GM23338 (cell line): ENCODE measurements at regions not wholly inside any gene's neighbourhood (a gene's known extent, or its start where the extent isn't known, plus 50 kb on each side); places are given as distances from the start of the nearest gene placed in this dataset.

ENCODE experiments used
- ATAC-seq: fragments of 200-7000 bp; cut with Tn5 transposase; 3 replicates; pipeline ENCODE4 v1.9.1; 2020
- DNase-seq: peaks from one replicate; pipeline ENCODE4 v3.0.0-alpha.2; 2015; ENCODE audit warnings: low spot score
- H2AFZ ChIP-seq: fragments of 200-600 bp; sonication (generic); 2 replicates; pipeline ENCODE4 v1.8.0; 2016; ENCODE audit warnings: antibody characterized with exemption, mild to moderate bottlenecking, moderate library complexity
- H3F3A ChIP-seq: fragments of 200-600 bp; sonication (generic); replicated peaks from 2 replicates; pipeline ENCODE4 v1.8.0; 2017; ENCODE audit warnings: antibody characterized with exemption, mixed run types, low read depth
- H3K27ac ChIP-seq: fragments of 200-600 bp; sonication (generic); 2 replicates; pipeline ENCODE4 v1.6.1; 2016; ENCODE audit warnings: low read depth
- H3K27me3 ChIP-seq: fragments of 200-600 bp; sonication (generic); 2 replicates; pipeline ENCODE4 v1.8.0; 2016; ENCODE audit warnings: mild to moderate bottlenecking, mixed run types, moderate library complexity; ENCODE audit not compliant: insufficient read depth
- H3K36me3 ChIP-seq: fragments of 200-600 bp; sonication (generic); 2 replicates; pipeline ENCODE4 v1.8.0; 2016; ENCODE audit warnings: mild to moderate bottlenecking; ENCODE audit not compliant: insufficient read depth
- H3K4me1 ChIP-seq: fragments of 200-600 bp; sonication (generic); 2 replicates; pipeline ENCODE4 v1.8.0; 2016; ENCODE audit warnings: mild to moderate bottlenecking, moderate library complexity; ENCODE audit not compliant: insufficient read depth
- H3K4me2 ChIP-seq: fragments of 200-600 bp; sonication (generic); 2 replicates; pipeline ENCODE4 v1.7.1; 2017; ENCODE audit warnings: mixed run types
- H3K4me3 ChIP-seq: fragments of 200-600 bp; sonication (generic); 2 replicates; pipeline ENCODE4 v1.6.1; 2016; ENCODE audit warnings: mixed run types
- H3K79me2 ChIP-seq: fragments of 200-600 bp; sonication (generic); replicated peaks from 2 replicates; pipeline ENCODE4 v1.8.0; 2017; ENCODE audit warnings: mild to moderate bottlenecking; ENCODE audit not compliant: insufficient read depth
- H3K9me2 ChIP-seq: fragments of 200-600 bp; sonication (generic); 2 replicates; pipeline ENCODE4 v1.8.0; 2017; ENCODE audit not compliant: insufficient read depth
- H4K20me1 ChIP-seq: fragments of 200-600 bp; sonication (generic); replicated peaks from 2 replicates; pipeline ENCODE4 v1.8.0; 2017; ENCODE audit warnings: mild to moderate bottlenecking; ENCODE audit not compliant: insufficient read depth
- H3K27ac Mint-ChIP-seq: 2 replicates; pipeline ENCODE4 v1.8.0; 2020; ENCODE audit warnings: inconsistent platforms, mild to moderate bottlenecking, moderate library complexity, mixed read lengths
- H3K27me3 Mint-ChIP-seq: 3 replicates; pipeline ENCODE4 v1.8.0; 2022; ENCODE audit warnings: low read depth, mild to moderate bottlenecking, moderate library complexity, mixed read lengths, inconsistent platforms; ENCODE audit not compliant: insufficient read depth, poor library complexity
- H3K36me3 Mint-ChIP-seq: 3 replicates; pipeline ENCODE4 v1.8.0; 2021; ENCODE audit warnings: low read depth, mild to moderate bottlenecking, inconsistent platforms, moderate library complexity, mixed read lengths
- H3K4me1 Mint-ChIP-seq: 3 replicates; pipeline ENCODE4 v1.8.0; 2020; ENCODE audit warnings: mild to moderate bottlenecking, inconsistent platforms, mixed read lengths
- H3K4me3 Mint-ChIP-seq: 3 replicates; pipeline ENCODE4 v1.8.0; 2021; ENCODE audit warnings: moderate library complexity, mild to moderate bottlenecking, inconsistent platforms, mixed read lengths
- H3K9me3 Mint-ChIP-seq: 3 replicates; pipeline ENCODE4 v1.8.0; 2020; ENCODE audit warnings: moderate library complexity, mild to moderate bottlenecking, inconsistent platforms, mixed read lengths
- CREB1 ChIP-seq: fragments of 250-450 bp; sonication (Bioruptor Pico); IDR thresholded peaks from 2 replicates; pipeline ENCODE4 v1.5.0; 2020; ENCODE audit warnings: low read depth, mild to moderate bottlenecking, moderate library complexity
- EZH2 ChIP-seq: fragments of 200-600 bp; sonication (generic); IDR thresholded peaks from one replicate; pipeline ENCODE4 v1.8.0; 2017; ENCODE audit warnings: antibody characterized with exemption, mild to moderate bottlenecking, low read depth; ENCODE audit not compliant: unreplicated experiment
- EZH2phosphoT487 ChIP-seq: fragments of 200-600 bp; sonication (generic); IDR thresholded peaks from one replicate; pipeline ENCODE4 v1.8.1; 2018; ENCODE audit warnings: antibody characterized with exemption; ENCODE audit not compliant: unreplicated experiment
- JUNB ChIP-seq: IDR thresholded peaks from one replicate; pipeline ENCODE4 v1.6.1; 2016; ENCODE audit warnings: antibody characterized with exemption; ENCODE audit not compliant: unreplicated experiment
- NANOG ChIP-seq: IDR thresholded peaks from 2 replicates; pipeline ENCODE4 v1.6.1; 2016; ENCODE audit warnings: antibody characterized with exemption, borderline replicate concordance
- POLR2AphosphoS5 ChIP-seq: IDR thresholded peaks from 2 replicates; pipeline ENCODE4 v1.6.1; 2016; ENCODE audit warnings: antibody characterized with exemption, low read depth
- STAT1 ChIP-seq: IDR thresholded peaks from one replicate; pipeline ENCODE4 v1.6.1; 2016; ENCODE audit warnings: antibody characterized with exemption; ENCODE audit not compliant: unreplicated experiment
- ZNF114 ChIP-seq: fragments of 250-450 bp; sonication (Bioruptor Pico); IDR thresholded peaks from 2 replicates; pipeline ENCODE4 v1.5.0; 2020; ENCODE audit warnings: mild to moderate bottlenecking, moderate library complexity
- ZNF331 ChIP-seq: fragments of 250-450 bp; sonication (Bioruptor Pico); IDR thresholded peaks from 2 replicates; pipeline ENCODE4 v1.5.0; 2020; ENCODE audit warnings: low read depth, mild to moderate bottlenecking, moderate library complexity
- TF ChIP-seq, protein P1 (sequence below): IDR thresholded peaks from 2 replicates; pipeline ENCODE4 v1.6.1; 2016; ENCODE audit warnings: antibody characterized with exemption
- TF ChIP-seq, protein P2 (sequence below), 2 experiments: fragments of 200-600 bp in 1 of 2; sonication (generic) in 1 of 2; conservative IDR thresholded peaks; 2 replicates each; pipeline versions ENCODE4 v1.5.1 to v1.6.1; 2016 to 2017; ENCODE audit warnings: antibody characterized with exemption in 2 of 2, low read depth in 2 of 2, mild to moderate bottlenecking in 2 of 2, moderate library complexity in 1 of 2
- TF ChIP-seq, protein P3 (sequence below): fragments of 250-450 bp; sonication (Bioruptor Pico); IDR thresholded peaks from 2 replicates; pipeline ENCODE4 v1.5.0; 2020; ENCODE audit warnings: mild to moderate bottlenecking, moderate library complexity

DNA sequence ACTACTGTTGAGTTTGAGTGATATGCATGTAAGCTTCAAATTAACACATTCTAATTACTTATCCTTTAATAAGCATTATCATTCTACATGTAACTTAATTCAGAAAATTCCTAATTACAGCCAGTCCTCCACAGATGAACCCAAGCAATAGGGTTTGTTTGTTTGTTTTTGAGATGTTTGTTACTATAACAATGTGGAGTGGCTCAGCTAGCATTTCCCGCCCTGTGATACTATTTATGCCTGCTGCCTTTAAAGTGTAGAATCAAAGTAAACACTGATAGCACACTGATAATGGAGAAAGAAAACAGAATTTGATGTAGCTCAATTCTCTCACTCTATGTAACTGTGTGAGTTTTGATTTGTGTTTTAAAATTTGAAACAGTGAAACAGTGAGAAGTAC lies 105.1 kb upstream of the IGF1R start:
- Mint-ChIP-seq H3K27ac (no peak overlapping the region), H3K36me3 (no peaks in the 10 kb centered on the region), H3K4me3 (no peak overlapping the region), H3K4me1 (peaks cover 16% of the 10 kb centered on the region), H3K9me3 (peaks cover 3% of the 10 kb centered on the region; the same call in 2 of the 3 replicates), H3K27me3 (peaks cover 20% of the 10 kb centered on the region)
- Histone ChIP-seq H3F3A (peaks cover 15% of the 10 kb centered on the region), H4K20me1 (no peaks in the 10 kb centered on the region), H3K79me2 (no peaks in the 10 kb centered on the region), H3K36me3 (no peaks in the 10 kb centered on the region), H2AFZ (no peak overlapping the region), H3K27ac (no peak overlapping the region), H3K4me3 (no peak overlapping the region), H3K4me2 (no peak overlapping the region), H3K9me2 (0 out of 2 replicates have a peak, but pooled peaks cover 3% of the 10 kb centered on the region), H3K4me1 (peaks cover 12% of the 10 kb centered on the region), H3K27me3 (peaks cover 22% of the 10 kb centered on the region)
- ATAC-seq (no peak), DNase-seq (no peak)
- TF ChIP-seq, protein P1, sequence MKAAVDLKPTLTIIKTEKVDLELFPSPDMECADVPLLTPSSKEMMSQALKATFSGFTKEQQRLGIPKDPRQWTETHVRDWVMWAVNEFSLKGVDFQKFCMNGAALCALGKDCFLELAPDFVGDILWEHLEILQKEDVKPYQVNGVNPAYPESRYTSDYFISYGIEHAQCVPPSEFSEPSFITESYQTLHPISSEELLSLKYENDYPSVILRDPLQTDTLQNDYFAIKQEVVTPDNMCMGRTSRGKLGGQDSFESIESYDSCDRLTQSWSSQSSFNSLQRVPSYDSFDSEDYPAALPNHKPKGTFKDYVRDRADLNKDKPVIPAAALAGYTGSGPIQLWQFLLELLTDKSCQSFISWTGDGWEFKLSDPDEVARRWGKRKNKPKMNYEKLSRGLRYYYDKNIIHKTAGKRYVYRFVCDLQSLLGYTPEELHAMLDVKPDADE: no peak
- TF ChIP-seq POLR2AphosphoS5 (no peak), JUNB (no peak), CREB1 (CRISPR knock-in tag) (no peak)

DNA sequence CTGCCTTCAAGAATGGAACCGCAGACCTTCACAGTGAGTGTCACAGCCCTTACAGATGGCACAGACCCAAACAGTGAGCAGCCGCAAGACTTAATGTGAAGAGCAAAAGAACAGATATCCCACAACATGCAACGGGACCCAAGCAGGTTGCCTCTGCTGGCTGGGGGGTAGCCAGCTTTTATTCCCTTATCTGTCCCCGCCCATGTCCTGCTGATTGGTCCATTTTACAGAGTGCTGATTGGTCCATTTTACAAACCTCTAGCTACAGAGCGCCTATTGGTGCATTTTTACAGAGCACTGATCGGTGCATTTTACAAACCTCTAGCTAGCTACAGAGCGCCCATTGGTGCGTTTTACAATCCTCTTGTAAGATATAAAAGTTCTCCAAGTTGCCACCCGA lies 102.0 kb upstream of the IGF1R start:
- DNase-seq: no peak
- H3K4me1 Mint-ChIP-seq: peaks cover 23% of the 10 kb centered on the region
- H3K4me3 Mint-ChIP-seq: no peak overlapping the region
- TF ChIP-seq EZH2phosphoT487: no peak
- TF ChIP-seq, protein P1: no peak
- TF ChIP-seq CREB1 (CRISPR knock-in tag): no peak
- TF ChIP-seq NANOG: no peak
- no peak for TF ChIP-seq POLR2AphosphoS5
- TF ChIP-seq EZH2: no peak
- no peak for TF ChIP-seq JUNB
- TF ChIP-seq, protein P2, sequence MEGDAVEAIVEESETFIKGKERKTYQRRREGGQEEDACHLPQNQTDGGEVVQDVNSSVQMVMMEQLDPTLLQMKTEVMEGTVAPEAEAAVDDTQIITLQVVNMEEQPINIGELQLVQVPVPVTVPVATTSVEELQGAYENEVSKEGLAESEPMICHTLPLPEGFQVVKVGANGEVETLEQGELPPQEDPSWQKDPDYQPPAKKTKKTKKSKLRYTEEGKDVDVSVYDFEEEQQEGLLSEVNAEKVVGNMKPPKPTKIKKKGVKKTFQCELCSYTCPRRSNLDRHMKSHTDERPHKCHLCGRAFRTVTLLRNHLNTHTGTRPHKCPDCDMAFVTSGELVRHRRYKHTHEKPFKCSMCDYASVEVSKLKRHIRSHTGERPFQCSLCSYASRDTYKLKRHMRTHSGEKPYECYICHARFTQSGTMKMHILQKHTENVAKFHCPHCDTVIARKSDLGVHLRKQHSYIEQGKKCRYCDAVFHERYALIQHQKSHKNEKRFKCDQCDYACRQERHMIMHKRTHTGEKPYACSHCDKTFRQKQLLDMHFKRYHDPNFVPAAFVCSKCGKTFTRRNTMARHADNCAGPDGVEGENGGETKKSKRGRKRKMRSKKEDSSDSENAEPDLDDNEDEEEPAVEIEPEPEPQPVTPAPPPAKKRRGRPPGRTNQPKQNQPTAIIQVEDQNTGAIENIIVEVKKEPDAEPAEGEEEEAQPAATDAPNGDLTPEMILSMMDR (conservative IDR thresholded peaks at IDR 0.05; ENCODE audit: low read depth in 2 of 2): no peak
- TF ChIP-seq, protein P3, sequence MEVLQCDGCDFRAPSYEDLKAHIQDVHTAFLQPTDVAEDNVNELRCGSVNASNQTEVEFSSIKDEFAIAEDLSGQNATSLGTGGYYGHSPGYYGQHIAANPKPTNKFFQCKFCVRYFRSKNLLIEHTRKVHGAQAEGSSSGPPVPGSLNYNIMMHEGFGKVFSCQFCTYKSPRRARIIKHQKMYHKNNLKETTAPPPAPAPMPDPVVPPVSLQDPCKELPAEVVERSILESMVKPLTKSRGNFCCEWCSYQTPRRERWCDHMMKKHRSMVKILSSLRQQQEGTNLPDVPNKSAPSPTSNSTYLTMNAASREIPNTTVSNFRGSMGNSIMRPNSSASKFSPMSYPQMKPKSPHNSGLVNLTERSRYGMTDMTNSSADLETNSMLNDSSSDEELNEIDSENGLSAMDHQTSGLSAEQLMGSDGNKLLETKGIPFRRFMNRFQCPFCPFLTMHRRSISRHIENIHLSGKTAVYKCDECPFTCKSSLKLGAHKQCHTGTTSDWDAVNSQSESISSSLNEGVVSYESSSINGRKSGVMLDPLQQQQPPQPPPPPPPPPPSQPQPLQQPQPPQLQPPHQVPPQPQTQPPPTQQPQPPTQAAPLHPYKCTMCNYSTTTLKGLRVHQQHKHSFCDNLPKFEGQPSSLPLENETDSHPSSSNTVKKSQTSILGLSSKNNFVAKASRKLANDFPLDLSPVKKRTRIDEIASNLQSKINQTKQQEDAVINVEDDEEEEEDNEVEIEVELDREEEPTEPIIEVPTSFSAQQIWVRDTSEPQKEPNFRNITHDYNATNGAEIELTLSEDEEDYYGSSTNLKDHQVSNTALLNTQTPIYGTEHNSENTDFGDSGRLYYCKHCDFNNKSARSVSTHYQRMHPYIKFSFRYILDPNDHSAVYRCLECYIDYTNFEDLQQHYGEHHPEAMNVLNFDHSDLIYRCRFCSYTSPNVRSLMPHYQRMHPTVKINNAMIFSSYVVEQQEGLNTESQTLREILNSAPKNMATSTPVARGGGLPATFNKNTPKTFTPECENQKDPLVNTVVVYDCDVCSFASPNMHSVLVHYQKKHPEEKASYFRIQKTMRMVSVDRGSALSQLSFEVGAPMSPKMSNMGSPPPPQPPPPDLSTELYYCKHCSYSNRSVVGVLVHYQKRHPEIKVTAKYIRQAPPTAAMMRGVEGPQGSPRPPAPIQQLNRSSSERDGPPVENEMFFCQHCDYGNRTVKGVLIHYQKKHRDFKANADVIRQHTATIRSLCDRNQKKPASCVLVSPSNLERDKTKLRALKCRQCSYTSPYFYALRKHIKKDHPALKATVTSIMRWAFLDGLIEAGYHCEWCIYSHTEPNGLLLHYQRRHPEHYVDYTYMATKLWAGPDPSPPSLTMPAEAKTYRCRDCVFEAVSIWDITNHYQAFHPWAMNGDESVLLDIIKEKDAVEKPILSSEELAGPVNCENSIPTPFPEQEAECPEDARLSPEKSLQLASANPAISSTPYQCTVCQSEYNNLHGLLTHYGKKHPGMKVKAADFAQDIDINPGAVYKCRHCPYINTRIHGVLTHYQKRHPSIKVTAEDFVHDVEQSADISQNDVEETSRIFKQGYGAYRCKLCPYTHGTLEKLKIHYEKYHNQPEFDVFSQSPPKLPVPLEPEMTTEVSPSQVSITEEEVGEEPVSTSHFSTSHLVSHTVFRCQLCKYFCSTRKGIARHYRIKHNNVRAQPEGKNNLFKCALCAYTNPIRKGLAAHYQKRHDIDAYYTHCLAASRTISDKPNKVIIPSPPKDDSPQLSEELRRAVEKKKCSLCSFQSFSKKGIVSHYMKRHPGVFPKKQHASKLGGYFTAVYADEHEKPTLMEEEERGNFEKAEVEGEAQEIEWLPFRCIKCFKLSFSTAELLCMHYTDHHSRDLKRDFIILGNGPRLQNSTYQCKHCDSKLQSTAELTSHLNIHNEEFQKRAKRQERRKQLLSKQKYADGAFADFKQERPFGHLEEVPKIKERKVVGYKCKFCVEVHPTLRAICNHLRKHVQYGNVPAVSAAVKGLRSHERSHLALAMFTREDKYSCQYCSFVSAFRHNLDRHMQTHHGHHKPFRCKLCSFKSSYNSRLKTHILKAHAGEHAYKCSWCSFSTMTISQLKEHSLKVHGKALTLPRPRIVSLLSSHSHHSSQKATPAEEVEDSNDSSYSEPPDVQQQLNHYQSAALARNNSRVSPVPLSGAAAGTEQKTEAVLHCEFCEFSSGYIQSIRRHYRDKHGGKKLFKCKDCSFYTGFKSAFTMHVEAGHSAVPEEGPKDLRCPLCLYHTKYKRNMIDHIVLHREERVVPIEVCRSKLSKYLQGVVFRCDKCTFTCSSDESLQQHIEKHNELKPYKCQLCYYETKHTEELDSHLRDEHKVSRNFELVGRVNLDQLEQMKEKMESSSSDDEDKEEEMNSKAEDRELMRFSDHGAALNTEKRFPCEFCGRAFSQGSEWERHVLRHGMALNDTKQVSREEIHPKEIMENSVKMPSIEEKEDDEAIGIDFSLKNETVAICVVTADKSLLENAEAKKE (CRISPR knock-in tag): no peak
- no peak for TF ChIP-seq ZNF114 (CRISPR knock-in tag)
- no peak for TF ChIP-seq STAT1
- no peak for TF ChIP-seq ZNF331

More for the DNA sequence above, 102.0 kb upstream of the IGF1R start:
- no peak for ATAC-seq
- H3K4me3 ChIP-seq: peak overlapping the region; percentile 79; the same call in 1 of the 2 replicates
- H3K36me3 Mint-ChIP-seq: peaks cover 9% of the 10 kb centered on the region
- peaks cover 25% of the 10 kb centered on the region for H3F3A ChIP-seq
- no peaks in the 10 kb centered on the region for H3K36me3 ChIP-seq
- H3K4me1 ChIP-seq: peaks cover 14% of the 10 kb centered on the region
- H3K27ac Mint-ChIP-seq: no peak overlapping the region
- no peaks in the 10 kb centered on the region for H3K9me2 ChIP-seq
- no peak overlapping the region for H2AFZ ChIP-seq
- H3K9me3 Mint-ChIP-seq: peaks cover 19% of the 10 kb centered on the region
- no peaks in the 10 kb centered on the region for H3K79me2 ChIP-seq
- no peaks in the 10 kb centered on the region for H4K20me1 ChIP-seq
- H3K4me2 ChIP-seq: peak overlapping the region; percentile 97
- H3K27me3 Mint-ChIP-seq: peaks cover 27% of the 10 kb centered on the region
- peaks cover 22% of the 10 kb centered on the region for H3K27me3 ChIP-seq
- no peak overlapping the region for H3K27ac ChIP-seq
